Testis (tissue), 2 donors: ENCODE measurements at regions not wholly inside any gene's neighbourhood (a gene's known extent, or its start where the extent isn't known, plus 50 kb on each side); places are given as distances from the start of the nearest gene placed in this dataset.

Experiments used
- POLR2A ChIP-seq: fragments of 450-650 bp; IDR thresholded peaks from one replicate; pipeline ENCODE4 v1.6.1; 2017; ENCODE audit warnings: antibody characterized with exemption, mild to moderate bottlenecking, moderate library complexity
- TF ChIP-seq, protein P1 (sequence below), 3 experiments: fragments of 450-650 bp in 2 of 3; fragments of 200-600 bp in 1 of 3; sonication (generic) in 1 of 3; IDR thresholded peaks; one replicate each; pipeline ENCODE4 v1.5.1; 2016 to 2019; ENCODE audit warnings: antibody characterized with exemption in 3 of 3, mild to moderate bottlenecking in 2 of 3, moderate library complexity in 1 of 3

GRCh38 chr6:23927935-23928334 is 198.1 kb upstream of the NRSN1 start:
- TF ChIP-seq, protein P1, sequence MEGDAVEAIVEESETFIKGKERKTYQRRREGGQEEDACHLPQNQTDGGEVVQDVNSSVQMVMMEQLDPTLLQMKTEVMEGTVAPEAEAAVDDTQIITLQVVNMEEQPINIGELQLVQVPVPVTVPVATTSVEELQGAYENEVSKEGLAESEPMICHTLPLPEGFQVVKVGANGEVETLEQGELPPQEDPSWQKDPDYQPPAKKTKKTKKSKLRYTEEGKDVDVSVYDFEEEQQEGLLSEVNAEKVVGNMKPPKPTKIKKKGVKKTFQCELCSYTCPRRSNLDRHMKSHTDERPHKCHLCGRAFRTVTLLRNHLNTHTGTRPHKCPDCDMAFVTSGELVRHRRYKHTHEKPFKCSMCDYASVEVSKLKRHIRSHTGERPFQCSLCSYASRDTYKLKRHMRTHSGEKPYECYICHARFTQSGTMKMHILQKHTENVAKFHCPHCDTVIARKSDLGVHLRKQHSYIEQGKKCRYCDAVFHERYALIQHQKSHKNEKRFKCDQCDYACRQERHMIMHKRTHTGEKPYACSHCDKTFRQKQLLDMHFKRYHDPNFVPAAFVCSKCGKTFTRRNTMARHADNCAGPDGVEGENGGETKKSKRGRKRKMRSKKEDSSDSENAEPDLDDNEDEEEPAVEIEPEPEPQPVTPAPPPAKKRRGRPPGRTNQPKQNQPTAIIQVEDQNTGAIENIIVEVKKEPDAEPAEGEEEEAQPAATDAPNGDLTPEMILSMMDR (IDR thresholded peaks at IDR 0.05): no peak
- no peak for TF ChIP-seq POLR2A
